K562 (cell line): ENCODE measurements at regions not wholly inside any gene's neighbourhood (a gene's known extent, or its start where the extent isn't known, plus 50 kb on each side); places are given as distances from the start of the nearest gene placed in this dataset.

Experiments used
- ATAC-seq: fragments of 200-7000 bp; cut with Tn5 transposase; 3 replicates; pipeline ENCODE4 v1.9.1; 2020; ENCODE audit warnings: moderate library complexity
- BruUV-seq: library from RNA; stranded (reverse); fragments of 400-500 nt; replicated peaks from 2 replicates; lab custom pipeline; 2021; lab: Mats Ljungman, UMichigan
- CTCF ChIA-PET: fragments of 300-600 bp; formaldehyde crosslinking; extraction: SDS; loops from one replicate; lab custom pipeline; 2021; ENCODE audit warnings: low intra/inter-chr PET ratio; lab: Yijun Ruan, JAX
- POLR2A ChIA-PET: fragments of 300-600, 350-650 bp; sonication (Branson Sonifier 250); formaldehyde crosslinking; extraction: SDS; loops from one replicate; lab custom pipeline; 2021; ENCODE audit warnings: antibody characterized with exemption, inconsistent platforms; lab: Yijun Ruan, JAX
- DNase-seq, 4 experiments: peaks; one replicate each; pipeline versions ENCODE4 v3.0.0 to v3.0.0-alpha.2; 2011 to 2018; ENCODE audit warnings: low spot score in 3 of 4, mixed read lengths in 3 of 4; ENCODE audit errors: extremely low read depth in 1 of 4
- FAIRE-seq: peaks from 2 replicates; lab custom pipeline; 2011; peaks lifted over from hg19 to GRCh38; lab: Jason Lieb, UNC
- H2AFZ ChIP-seq: 2 replicates; pipeline ENCODE4 v1.6.0; 2011; ENCODE audit warnings: low read depth, low read length, control low read depth, inconsistent platforms
- H3K27ac ChIP-seq: fragments of 200-600 bp; 3 replicates; pipeline ENCODE4 v1.8.0; 2011; ENCODE audit warnings: low read depth, mild to moderate bottlenecking, control low read depth, inconsistent platforms, low read length, moderate library complexity, mixed read lengths; ENCODE audit errors: extremely low read depth
- H3K27me3 ChIP-seq, 2 experiments: fragments of 300-600 bp in 1 of 2; 2 replicates in 1 of 2; 3 replicates in 1 of 2; pipeline versions ENCODE4 v1.6.0 to v1.8.0; 2011; ENCODE audit warnings: inconsistent platforms in 2 of 2, low read length in 2 of 2, mild to moderate bottlenecking in 1 of 2, mixed read lengths in 1 of 2, moderate library complexity in 1 of 2; ENCODE audit not compliant: control insufficient read depth in 2 of 2, insufficient read depth in 2 of 2
- H3K36me3 ChIP-seq: fragments of 300-600 bp; 3 replicates; pipeline ENCODE4 v1.8.0; 2011; ENCODE audit warnings: mild to moderate bottlenecking, low read length, inconsistent platforms; ENCODE audit not compliant: control insufficient read depth, insufficient read depth
- H3K4me1 ChIP-seq, 2 experiments: fragments of 200-600 bp in 1 of 2; replicated peaks in 1 of 2; 2 replicates in 1 of 2; 3 replicates in 1 of 2; pipeline versions ENCODE4 v1.5.1 to v1.8.0; 2011; ENCODE audit warnings: inconsistent platforms in 2 of 2, low read length in 2 of 2, mild to moderate bottlenecking in 1 of 2, mixed read lengths in 1 of 2, moderate library complexity in 1 of 2; ENCODE audit not compliant: control insufficient read depth in 2 of 2, insufficient read depth in 2 of 2
- H3K4me2 ChIP-seq: 2 replicates; pipeline ENCODE4 v1.6.1; 2011; ENCODE audit warnings: low read length, control low read depth, inconsistent platforms, mixed read lengths; ENCODE audit not compliant: insufficient read depth
- H3K4me3 ChIP-seq: fragments of 200-600 bp; sonication (generic), shearing (Covaris generic); 2 replicates; pipeline ENCODE4 v1.5.1; 2016; ENCODE audit warnings: control low read depth, inconsistent platforms
- H3K79me2 ChIP-seq: fragments of 200-600 bp; 3 replicates; pipeline ENCODE4 v1.8.0; 2011; ENCODE audit warnings: low read length, inconsistent platforms; ENCODE audit not compliant: control insufficient read depth, insufficient read depth
- H3K9ac ChIP-seq, 2 experiments: 2 replicates each; pipeline versions ENCODE4 v1.6.0 to v1.6.1; 2011; ENCODE audit warnings: low read depth in 2 of 2, low read length in 2 of 2, control low read depth in 1 of 2, inconsistent platforms in 1 of 2, mild to moderate bottlenecking in 1 of 2, mixed read lengths in 1 of 2; ENCODE audit not compliant: insufficient read depth in 1 of 2
- H3K9me1 ChIP-seq: one replicate; pipeline ENCODE4 v1.6.0; 2011; ENCODE audit warnings: inconsistent platforms, mild to moderate bottlenecking, low read length, moderate library complexity; ENCODE audit not compliant: control insufficient read depth, insufficient read depth
- H3K9me3 ChIP-seq: replicated peaks from 2 replicates; pipeline ENCODE4 v1.5.1; 2011; ENCODE audit warnings: low read depth, low read length, inconsistent platforms; ENCODE audit not compliant: control insufficient read depth, insufficient read depth
- H4K20me1 ChIP-seq: replicated peaks from 2 replicates; pipeline ENCODE4 v1.6.1; 2011; ENCODE audit warnings: low read length, inconsistent platforms, mixed read lengths; ENCODE audit not compliant: control insufficient read depth, insufficient read depth
- CBX3 ChIP-seq, 2 experiments: IDR thresholded peaks; 1 replicate in 1 of 2; 2 replicates in 1 of 2; pipeline ENCODE4 v1.6.1; 2012; ENCODE audit warnings: inconsistent platforms in 2 of 2, low read length in 2 of 2, borderline replicate concordance in 1 of 2, control low read depth in 1 of 2
- GATA2 ChIP-seq: sonication (generic); formaldehyde crosslinking; IDR thresholded peaks from 2 replicates; pipeline ENCODE4 v1.4.0; 2020; ENCODE audit warnings: mild to moderate bottlenecking, missing genetic modification reagents
- GTF2E2 ChIP-seq: fragments of 200-800 bp; sonication (Bioruptor generic); IDR thresholded peaks from 2 replicates; pipeline ENCODE4 v1.6.1; 2016; ENCODE audit warnings: missing genetic modification characterization, missing compliant biosample characterization
- KLF13 ChIP-seq: fragments of 450-650 bp; IDR thresholded peaks from 2 replicates; pipeline ENCODE4 v1.6.1; 2016; ENCODE audit warnings: missing genetic modification characterization, low read depth, mild to moderate bottlenecking, missing compliant biosample characterization, moderate library complexity, borderline replicate concordance
- SETDB1 ChIP-seq: IDR thresholded peaks from one replicate; pipeline ENCODE4 v1.6.1; 2012; ENCODE audit warnings: low read length, control low read depth, inconsistent platforms
- SMARCA4 ChIP-seq: fragments of 450-650 bp; IDR thresholded peaks from 2 replicates; pipeline ENCODE4 v1.6.1; 2016
- SMARCB1 ChIP-seq: IDR thresholded peaks from 2 replicates; pipeline ENCODE4 v1.6.1; 2011; ENCODE audit warnings: improper control_type of control experiment, low read depth; ENCODE audit not compliant: insufficient read length
- SRSF7 ChIP-seq: fragments of 200-400 bp; formaldehyde crosslinking; optimal IDR thresholded peaks from 2 replicates; pipeline ENCODE3; 2017; ENCODE audit warnings: mild to moderate bottlenecking, low read depth, low read length
- TARDBP ChIP-seq: fragments of 450-650 bp; IDR thresholded peaks from 2 replicates; pipeline ENCODE4 v1.6.1; 2016
- ZKSCAN8 ChIP-seq: fragments of 200-800 bp; sonication (Bioruptor generic); IDR thresholded peaks from 2 replicates; pipeline ENCODE4 v1.6.1; 2016; ENCODE audit warnings: missing genetic modification characterization, missing compliant biosample characterization
- ZNF77 ChIP-seq: fragments of 250-450 bp; sonication (Bioruptor Pico); IDR thresholded peaks from 2 replicates; pipeline ENCODE4 v1.5.0; 2020
- WGBS: fragments of 100-300 bp; shearing (Covaris generic); methylation state at CpG from one replicate; pipeline ENCODE4 v1.1.6; 2016; ENCODE audit warnings: low coverage, mixed read lengths; ENCODE audit not compliant: insufficient coverage; ENCODE audit errors: missing lambda C conversion rate; 5-methylcytosine and 5-hydroxymethylcytosine counted together
- in situ Hi-C: fragments of 300-500 bp; cut with MboI; formaldehyde crosslinking; loops from 4 replicates; pipeline ENCODE4 v1.15.0; 2018; ENCODE audit warnings: inconsistent platforms, mixed read lengths
- intact Hi-C: fragments of 100-400 bp; cut with micrococcal nuclease; formaldehyde crosslinking; loops from 2 replicates; pipeline ENCODE4 v1.14.2; 2022
- TF ChIP-seq, protein P1 (sequence below): fragments of 250-450 bp; sonication (Bioruptor Pico); IDR thresholded peaks from 2 replicates; pipeline ENCODE4 v1.5.0; 2020; ENCODE audit warnings: mild to moderate bottlenecking, borderline replicate concordance

DNA sequence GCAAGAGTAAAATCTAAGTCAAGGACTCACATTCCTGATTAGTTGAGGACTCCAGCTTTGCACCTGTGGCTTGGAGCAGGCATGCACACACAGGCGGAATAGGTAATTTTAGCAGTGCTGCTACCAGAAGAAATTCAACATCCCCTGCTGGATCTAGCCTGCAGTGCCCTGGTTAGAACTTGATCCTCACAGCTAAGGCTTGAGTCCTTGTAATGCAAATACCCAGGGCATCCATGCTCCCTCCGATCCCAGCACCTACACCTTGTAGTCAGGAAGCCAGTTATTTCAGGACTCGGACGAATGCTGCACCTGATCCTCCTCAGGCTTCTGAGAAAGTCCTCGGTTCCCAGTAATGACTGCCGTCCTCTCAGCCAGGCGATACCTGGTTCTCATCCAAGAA, 309.0 kb upstream of the AMIGO2 start:
- no TSS peak for BruUV-seq
- Histone ChIP-seq H3K4me3 (no peak overlapping the region), H3K36me3 (no peaks in the 10 kb centered on the region), H3K27ac (no peak overlapping the region), H2AFZ (no peak overlapping the region), H3K79me2 (no peaks in the 10 kb centered on the region), H3K4me1 (peaks cover 0 to 10% of the 10 kb centered on the region in 2 experiments; a peak in 2 of 5 replicates), H4K20me1 (no peaks in the 10 kb centered on the region), H3K9me1 (no peaks in the 10 kb centered on the region), H3K9me3 (no peaks in the 10 kb centered on the region), H3K4me2 (no peak overlapping the region), H3K9ac (no peak overlapping the region), H3K27me3 (no peaks in the 10 kb centered on the region)
- no peak for DNase-seq
- peak; percentile 47; the same call in 1 of the 3 replicates for ATAC-seq
- intact Hi-C loops (no loop called here), in situ Hi-C loops (no loop called here)
- no peak for FAIRE-seq
- 17% methylated on average over 7 of the region's 7 CpGs for WGBS
- CTCF ChIA-PET, result no interaction called here
- TF ChIP-seq SRSF7 (no peak), ZKSCAN8 (CRISPR knock-in tag) (no peak), ZNF77 (no peak), CBX3 (IDR thresholded peaks at IDR 0.05; ENCODE audit: borderline replicate concordance in 1 of 2, low read length in 2 of 2) (no peak), GTF2E2 (tag) (no peak), TARDBP (no peak), SMARCB1 (no peak), SMARCA4 (no peak), GATA2 (CRISPR knock-in tag) (no peak), SETDB1 (no peak), KLF13 (tag) (no peak)
- TF ChIP-seq, protein P1, sequence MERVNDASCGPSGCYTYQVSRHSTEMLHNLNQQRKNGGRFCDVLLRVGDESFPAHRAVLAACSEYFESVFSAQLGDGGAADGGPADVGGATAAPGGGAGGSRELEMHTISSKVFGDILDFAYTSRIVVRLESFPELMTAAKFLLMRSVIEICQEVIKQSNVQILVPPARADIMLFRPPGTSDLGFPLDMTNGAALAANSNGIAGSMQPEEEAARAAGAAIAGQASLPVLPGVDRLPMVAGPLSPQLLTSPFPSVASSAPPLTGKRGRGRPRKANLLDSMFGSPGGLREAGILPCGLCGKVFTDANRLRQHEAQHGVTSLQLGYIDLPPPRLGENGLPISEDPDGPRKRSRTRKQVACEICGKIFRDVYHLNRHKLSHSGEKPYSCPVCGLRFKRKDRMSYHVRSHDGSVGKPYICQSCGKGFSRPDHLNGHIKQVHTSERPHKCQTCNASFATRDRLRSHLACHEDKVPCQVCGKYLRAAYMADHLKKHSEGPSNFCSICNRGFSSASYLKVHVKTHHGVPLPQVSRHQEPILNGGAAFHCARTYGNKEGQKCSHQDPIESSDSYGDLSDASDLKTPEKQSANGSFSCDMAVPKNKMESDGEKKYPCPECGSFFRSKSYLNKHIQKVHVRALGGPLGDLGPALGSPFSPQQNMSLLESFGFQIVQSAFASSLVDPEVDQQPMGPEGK, result no peak
- POLR2A ChIA-PET, result interaction anchor here (0.5 to 1.1 kb wide), 4 partner anchors 9 to 779 kb away, joined by 3 to 4 read pairs (median 4); no protein-coding TSS in a partner anchor
